ENCODE measurements at regions not wholly inside any gene's neighbourhood (a gene's known extent, or its start where the extent isn't known, plus 50 kb on each side); places are given as distances from the start of the nearest gene placed in this dataset.

- DNase-seq (ENCODE audit: low spot score), result no peak
These were observed 260.0 kb downstream of the ABHD5 start for GRCh38 chr3:43950775-43951174.

DNA sequence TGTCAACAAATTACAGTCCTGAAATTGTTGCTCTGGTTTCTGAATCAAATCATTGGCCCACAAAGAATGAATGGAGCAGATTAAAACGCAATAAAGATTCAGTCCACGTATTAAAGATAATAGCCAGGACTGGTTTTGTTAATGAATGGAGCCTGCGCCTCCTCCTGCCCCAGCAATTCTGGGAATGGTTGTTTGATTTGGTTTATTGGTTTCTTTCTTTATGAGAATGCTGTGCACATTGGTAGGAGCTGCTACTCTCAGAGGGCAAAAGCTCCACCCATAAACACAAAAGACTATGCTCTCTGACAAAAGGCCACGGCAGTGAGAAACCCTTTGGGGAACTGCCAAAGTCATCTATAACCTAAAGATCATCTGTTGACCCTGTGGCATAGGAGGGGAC is 261.1 kb downstream of the ABHD5 start:
- no peak for DNase-seq (ENCODE audit: low spot score)

DNA sequence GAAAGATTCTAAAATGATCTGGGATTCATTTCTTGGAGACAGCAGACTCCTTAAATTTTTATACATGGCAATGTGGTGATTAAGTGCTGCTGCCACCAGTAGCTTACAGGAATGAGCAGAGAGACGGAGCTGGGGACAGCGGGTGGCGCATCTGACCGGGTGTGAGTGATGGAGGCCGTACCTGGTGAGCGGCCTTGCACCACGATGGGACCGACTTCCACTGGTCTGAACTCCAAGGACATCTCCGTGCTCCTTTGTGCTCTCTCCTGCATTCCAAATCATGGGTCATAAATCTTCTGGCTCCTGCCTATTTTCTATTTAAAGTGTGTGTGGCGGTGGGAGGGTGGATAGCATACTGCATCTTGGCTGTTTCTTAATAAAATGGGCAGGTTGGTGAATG is 262.6 kb downstream of the ABHD5 start:
- no peak for DNase-seq (ENCODE audit: low spot score)

GRCh38 chr3:43953814-43954692 is 263.3 kb downstream of the ABHD5 start:
- no peak for DNase-seq (ENCODE audit: low spot score)

- DNase-seq (ENCODE audit: low spot score), result no peak
These were observed 266.2 kb downstream of the ABHD5 start for GRCh38 chr3:43956945-43957344.

DNA sequence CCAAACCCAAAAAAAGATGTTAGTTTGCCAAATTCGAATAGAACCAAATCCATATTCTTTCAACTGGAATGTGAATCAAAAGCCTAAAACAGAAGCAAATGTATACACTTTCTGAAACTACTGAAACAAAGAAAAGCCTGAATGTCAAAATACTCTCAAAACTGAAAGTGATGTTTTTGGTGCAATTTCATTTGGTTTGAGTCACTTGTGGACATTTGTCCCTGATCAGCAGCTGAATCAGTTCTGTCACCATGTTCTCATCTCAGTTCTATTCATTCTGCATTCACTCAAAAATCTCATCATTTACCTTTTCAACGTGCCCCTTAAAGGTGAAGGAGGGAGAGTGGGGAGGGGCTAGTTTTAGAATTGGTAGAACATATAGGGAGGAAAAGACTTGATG is 266.8 kb downstream of the ABHD5 start:
- DNase-seq (ENCODE audit: low spot score), result no peak

DNA sequence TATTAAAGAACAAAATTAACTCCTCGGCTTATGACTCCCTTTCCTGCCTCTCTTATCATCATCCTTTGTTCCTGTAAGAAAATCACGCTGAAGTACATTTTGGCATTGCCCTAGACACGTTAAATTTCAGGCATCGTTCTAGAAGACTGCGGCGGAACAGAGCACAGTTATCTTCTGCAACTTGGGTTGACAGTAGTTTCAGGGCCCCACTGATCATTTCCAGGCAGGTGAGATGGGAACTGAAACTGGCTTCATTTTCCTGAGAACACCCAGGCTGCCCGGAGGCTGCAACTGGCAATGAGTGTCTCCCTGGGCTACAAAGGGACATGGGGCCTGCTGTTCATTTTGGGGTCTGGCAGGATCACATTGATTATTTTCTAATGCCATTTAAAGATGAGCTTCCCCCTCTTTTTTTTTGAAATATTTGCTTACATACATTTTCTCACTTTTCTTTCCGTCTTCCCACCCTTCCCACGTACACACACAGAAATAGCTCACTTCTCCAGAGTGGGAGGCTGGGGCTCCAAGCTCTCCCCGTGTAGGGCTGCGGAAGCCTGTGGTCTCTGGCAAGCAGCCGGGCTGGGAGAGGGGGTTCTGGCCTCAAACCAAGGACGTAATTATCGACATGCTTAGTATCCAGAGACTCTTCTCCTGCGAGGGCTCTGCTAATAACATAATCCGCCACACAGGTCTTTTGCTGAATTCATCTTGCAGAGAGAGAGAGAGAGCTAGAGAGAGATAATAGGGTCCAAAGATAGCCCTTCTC is 267.4 kb downstream of the ABHD5 start:
- peak; percentile 16 for DNase-seq (ENCODE audit: low spot score)

- no peak for DNase-seq (ENCODE audit: low spot score)
These were observed 268.2 kb downstream of the ABHD5 start for GRCh38 chr3:43958973-43959372.

DNA sequence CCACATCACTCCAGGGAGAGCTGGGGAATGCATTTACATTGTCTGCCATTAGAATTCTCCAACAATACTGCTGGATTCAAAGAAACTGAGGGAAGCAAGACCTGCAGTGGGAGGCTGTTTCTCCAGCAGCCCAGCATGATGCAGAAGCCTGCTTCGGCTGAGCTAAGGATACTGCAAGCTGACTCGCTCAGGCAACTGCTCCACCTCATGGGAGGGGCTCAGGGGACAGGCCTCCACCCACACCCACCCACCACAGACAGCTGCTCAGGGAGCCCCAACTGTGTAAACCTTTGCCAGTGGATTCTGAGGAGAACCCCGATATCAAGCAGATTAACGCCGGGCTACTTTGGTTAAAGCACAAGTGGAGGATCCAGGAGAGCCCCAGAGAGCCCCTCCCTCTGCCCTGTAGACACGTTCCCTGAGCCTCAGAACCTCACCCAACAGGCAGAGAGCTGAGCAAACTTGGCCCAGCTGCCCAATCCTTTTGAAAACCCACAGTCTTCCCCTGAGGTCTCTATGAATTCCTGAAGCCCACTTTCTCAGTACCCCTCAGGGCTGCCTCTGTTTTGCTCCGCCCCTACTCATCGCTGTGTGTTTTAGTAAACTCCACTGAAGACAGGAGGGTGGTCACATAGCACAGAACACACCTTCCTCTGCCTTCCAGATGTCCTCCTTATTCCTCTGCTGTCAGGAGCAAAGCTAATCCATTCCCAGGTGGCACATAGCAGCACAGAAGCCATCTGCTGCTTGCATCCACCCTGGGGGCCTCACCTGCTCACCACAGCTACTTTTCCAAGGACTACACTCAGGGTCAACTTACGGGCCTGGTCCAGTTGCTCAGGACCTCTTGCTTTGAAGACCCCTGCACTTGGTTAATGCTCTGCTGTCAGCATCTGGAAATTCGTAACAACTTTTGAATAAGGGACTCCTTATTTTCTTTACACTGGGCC is 269.0 kb downstream of the ABHD5 start:
- DNase-seq (ENCODE audit: low spot score), result no peak

- DNase-seq (ENCODE audit: low spot score), result no peak
These were observed 269.7 kb downstream of the ABHD5 start for GRCh38 chr3:43960448-43960840.

DNA sequence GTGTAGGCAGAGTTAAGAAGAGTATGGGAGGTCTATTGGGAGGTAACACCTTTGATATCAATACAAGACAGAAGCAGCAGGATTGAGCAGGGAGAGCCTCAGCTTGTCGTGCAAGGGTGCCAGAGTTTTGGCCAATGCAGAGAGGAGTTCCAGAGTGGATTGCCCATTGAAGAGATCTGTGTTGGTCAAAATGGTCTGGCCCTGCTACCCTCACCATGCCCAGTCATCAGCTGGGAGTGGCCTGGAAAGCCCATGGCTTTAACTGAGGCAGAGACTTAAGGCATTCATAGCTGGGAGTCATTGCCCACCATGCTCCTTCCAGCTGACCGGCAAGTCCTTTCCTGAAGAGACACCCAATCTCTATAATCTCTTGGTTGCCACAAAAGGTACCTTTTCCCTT is 271.3 kb downstream of the ABHD5 start:
- no peak for DNase-seq (ENCODE audit: low spot score)

- DNase-seq (ENCODE audit: low spot score), result no peak
These were observed 272.5 kb downstream of the ABHD5 start for GRCh38 chr3:43963208-43963607.

GRCh38 chr3:43964640-43965039 is 273.9 kb downstream of the ABHD5 start:
- DNase-seq (ENCODE audit: low spot score), result no peak

DNA sequence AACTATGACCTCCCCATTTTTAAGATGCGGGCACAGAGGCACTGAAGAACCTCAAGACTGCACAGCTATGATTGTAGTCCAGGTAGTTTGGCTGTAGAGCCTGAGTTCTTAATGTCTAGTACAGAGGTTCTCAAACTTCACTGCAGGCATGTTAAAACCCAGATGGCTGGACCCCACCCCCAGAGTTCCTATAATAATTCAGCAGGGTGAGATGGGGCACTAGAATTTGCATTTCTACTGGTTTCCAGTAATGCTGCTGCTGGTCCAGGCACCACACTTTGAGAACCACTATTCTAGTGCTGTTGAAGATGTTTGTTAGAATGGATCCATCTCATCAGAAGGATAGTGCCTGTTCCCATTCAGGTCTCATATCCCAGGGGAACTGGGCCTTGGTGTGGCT is 274.9 kb downstream of the ABHD5 start:
- DNase-seq (ENCODE audit: low spot score), result no peak

DNA sequence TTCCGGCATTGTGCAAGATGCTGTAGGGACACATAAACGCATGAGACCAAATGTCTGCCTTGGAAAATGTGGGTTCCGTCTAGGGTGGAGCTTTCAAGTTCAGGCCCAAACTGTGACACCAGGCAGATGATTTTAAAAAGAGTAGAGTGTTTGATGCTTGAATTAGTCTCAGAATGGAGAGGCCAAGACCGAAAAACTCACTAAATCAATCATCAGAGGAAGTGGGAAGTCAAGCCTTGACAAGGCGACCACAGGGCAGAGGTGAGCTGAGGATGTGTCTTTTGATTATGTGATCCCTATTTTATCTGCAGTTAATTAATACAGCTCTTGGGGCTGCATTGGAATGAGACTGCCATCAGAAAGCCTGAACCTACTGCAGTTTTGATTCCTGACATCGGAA is 275.4 kb downstream of the ABHD5 start:
- no peak for DNase-seq (ENCODE audit: low spot score)

GRCh38 chr3:43966530-43966929 is 275.2 kb upstream of the TOPAZ1 start:
- no peak for DNase-seq (ENCODE audit: low spot score)

DNA sequence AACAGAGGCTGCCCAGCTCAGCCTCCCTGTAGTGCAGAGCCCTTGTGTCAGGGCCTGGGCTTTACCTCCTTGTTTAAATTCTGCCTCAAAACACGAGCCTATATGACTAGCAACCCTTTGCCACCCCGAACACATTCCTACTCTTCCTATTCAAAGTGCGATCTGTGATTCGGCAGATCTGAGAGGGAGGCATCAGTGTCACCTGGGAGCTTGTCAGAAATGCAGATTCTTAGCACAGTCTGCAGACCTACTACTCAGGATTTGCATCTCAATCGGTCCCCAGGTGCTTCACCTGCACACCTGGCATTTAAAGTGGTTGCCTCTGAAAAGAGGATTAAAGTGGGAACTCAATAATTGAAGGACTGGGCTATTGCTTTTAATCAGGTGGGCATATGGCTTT is 273.2 kb upstream of the TOPAZ1 start:
- no peak for DNase-seq (ENCODE audit: low spot score)

- no peak for DNase-seq (ENCODE audit: low spot score)
These were observed 271.7 kb upstream of the TOPAZ1 start for GRCh38 chr3:43969944-43970343.

- DNase-seq (ENCODE audit: low spot score), result no peak
These were observed 271.3 kb upstream of the TOPAZ1 start for GRCh38 chr3:43970351-43970750.

DNA sequence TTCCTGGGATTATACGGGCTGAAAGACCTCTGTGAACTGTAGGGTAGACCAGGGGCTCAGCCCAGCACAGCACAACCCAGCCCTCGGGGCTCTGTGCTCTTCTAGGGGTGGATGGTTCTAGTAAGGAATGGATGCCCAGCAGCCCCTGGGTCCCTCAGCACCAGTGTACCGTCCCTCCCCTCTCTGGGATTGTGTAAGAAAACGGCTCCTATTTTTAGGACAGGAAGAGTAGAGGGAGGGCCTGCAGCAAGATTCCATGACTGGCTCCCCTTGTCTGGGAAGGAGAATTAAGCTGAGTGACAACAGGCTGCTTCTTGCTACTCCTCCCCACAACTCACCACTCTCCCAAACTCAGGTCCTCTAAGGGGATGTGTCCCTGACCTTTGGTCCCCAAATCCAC is 270.8 kb upstream of the TOPAZ1 start:
- no peak for DNase-seq (ENCODE audit: low spot score)

DNA sequence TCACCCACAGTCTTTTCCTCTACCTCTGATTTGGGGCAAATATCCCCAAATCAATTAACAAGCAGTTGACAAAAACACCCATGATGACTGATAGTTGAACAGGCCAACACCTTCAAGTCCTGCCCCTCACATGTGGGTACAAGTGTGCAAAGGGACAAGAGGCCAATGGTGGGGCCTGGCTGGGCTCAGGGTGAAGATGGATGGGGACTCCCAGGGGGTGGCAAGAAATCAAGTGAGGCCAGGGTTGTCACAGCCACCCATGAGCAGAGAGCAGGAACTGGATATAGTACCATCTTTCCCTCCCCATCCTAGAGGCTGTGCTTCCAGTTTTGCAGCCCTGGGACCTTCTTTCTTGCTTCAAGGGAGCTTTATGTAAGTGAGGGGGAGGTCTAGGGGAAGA is 270.2 kb upstream of the TOPAZ1 start:
- DNase-seq (ENCODE audit: low spot score), result no peak

DNA sequence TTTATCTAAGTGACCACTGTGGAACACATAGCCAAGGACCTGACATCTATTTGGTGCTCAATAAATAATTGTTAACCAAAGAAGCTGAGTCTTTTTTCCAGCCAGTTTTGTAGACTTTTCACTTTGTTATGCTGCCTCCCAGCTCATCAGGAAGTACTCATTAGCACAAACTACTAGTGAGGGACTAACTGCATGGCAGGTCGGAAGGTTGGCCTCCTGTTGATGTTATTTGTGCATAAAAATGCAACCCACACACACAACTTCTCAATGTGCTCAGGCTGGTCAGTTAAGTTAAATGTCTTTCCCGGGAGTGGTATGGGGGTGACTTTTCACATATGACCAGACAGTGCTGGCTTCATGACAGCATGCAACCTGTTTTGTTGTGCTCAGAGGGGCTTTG is 263.0 kb upstream of the TOPAZ1 start:
- DNase-seq (ENCODE audit: low spot score), result no peak
